ENCODE measurements at regions not wholly inside any gene's neighbourhood (a gene's known extent, or its start where the extent isn't known, plus 50 kb on each side); places are given as distances from the start of the nearest gene placed in this dataset.
"Not testable (repeated sequence)": the region's sequence is repeated elsewhere in the genome, so short reads cannot be mapped to it uniquely, and the experiment has no call there.

DNA sequence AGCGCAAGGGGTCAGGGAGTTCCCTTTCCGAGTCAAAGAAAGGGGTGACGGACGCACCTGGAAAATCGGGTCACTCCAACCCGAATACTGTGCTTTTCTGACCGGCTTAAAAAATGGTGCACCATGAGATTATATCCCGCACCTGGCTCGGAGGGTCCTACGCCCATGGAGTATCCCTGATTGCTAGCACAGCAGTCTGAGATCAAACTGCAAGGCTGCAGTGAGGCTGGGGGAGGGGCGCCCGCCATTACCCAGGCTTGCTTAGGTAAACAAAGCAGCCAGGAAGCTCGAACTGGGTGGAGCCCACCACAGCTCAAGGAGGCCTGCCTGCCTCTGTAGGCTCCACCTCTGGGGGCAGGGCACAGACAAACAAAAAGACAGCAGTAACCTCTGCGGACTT is 426.1 kb upstream of the SPTLC3 start:
- not testable (repeated sequence) for H3K27ac ChIP-seq (ENCODE audit: low read length); H2AFZ ChIP-seq (ENCODE audit: low read length); H3K4me1 ChIP-seq (ENCODE audit: low read length); H3K4me2 ChIP-seq (ENCODE audit: low read depth, low read length, poor library complexity, severe bottlenecking); H3K4me3 ChIP-seq (ENCODE audit: low read length); DNase-seq; H3K27me3 ChIP-seq (ENCODE audit: low read length); H4K20me1 ChIP-seq (ENCODE audit: insufficient read depth, low read depth, low read length); H3K36me3 ChIP-seq (ENCODE audit: insufficient read depth, low read length); H3K9me2 ChIP-seq (replicated peaks; ENCODE audit: insufficient read depth, low read length); H3K9me3 ChIP-seq (ENCODE audit: low read length); H3K79me2 ChIP-seq (ENCODE audit: low read length); H3K9ac ChIP-seq (ENCODE audit: low read length)

DNA sequence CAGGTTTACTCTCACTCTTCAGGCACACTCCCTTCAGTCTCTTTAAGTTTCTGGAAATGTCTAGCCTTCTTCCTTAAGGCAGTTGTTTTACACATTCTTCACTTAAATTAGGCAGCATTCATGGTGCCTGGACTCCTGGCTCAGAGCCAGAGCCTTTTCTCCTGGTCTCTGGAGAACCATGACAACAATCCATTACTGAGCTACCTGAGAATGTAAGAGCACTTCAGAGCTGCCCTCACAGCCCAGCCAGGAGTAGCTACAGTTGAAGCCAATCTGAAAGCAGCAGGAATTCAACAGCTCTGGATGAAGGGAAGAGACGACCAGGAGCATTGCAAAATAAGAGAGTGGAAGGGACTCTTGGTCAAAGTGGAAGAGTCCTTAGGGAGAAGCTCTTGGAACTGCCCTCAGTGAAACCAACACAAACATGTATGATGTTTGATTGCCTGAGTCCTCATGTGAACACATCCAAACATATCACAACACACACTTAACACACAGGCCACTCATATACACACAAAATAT is 416.8 kb upstream of the SPTLC3 start:
- H4K20me1 ChIP-seq (ENCODE audit: insufficient read depth, low read depth, low read length) = no peaks in the 10 kb centered on the region
- H3K9me3 ChIP-seq (ENCODE audit: low read length) = peaks cover 8% of the 10 kb centered on the region
- no peaks in the 10 kb centered on the region for H3K79me2 ChIP-seq (ENCODE audit: low read length)
- no peak overlapping the region for H3K27ac ChIP-seq (ENCODE audit: low read length)
- no peak overlapping the region for H3K9ac ChIP-seq (ENCODE audit: low read length)
- H3K9me2 ChIP-seq (replicated peaks; ENCODE audit: insufficient read depth, low read length) = no peaks in the 10 kb centered on the region
- no peak overlapping the region for H3K4me3 ChIP-seq (ENCODE audit: low read length)
- no peak overlapping the region for H2AFZ ChIP-seq (ENCODE audit: low read length)
- no peak for DNase-seq
- H3K4me2 ChIP-seq (ENCODE audit: low read depth, low read length, poor library complexity, severe bottlenecking) = no peak overlapping the region
- H3K36me3 ChIP-seq (ENCODE audit: insufficient read depth, low read length) = no peaks in the 10 kb centered on the region
- H3K4me1 ChIP-seq (ENCODE audit: low read length) = no peaks in the 10 kb centered on the region
- no peaks in the 10 kb centered on the region for H3K27me3 ChIP-seq (ENCODE audit: low read length)

DNA sequence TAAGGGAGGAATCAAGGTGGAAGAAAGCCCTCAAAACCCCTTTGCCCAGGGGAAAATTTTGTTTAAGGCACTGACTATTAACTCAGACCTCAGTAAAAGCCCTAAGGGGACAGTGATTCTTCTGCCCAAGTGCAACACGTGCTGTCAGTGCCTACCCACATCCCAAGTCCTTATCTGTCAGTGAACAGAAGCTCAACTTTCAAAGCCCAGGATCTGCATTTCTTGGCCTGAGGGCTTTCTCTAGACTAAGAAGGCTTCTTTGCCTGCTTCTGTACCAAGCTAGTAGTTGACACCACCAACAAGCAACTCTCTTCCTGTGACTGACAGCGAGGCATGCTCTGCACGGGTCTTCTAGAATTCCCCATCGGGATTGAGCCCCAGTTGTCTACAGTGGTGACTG is 416.0 kb upstream of the SPTLC3 start:
- Histone ChIP-seq H3K4me2 (ENCODE audit: low read depth, low read length, poor library complexity, severe bottlenecking) (no peak overlapping the region), H3K9me3 (ENCODE audit: low read length) (peaks cover 11% of the 10 kb centered on the region), H3K9me2 (replicated peaks; ENCODE audit: insufficient read depth, low read length) (no peaks in the 10 kb centered on the region), H4K20me1 (ENCODE audit: insufficient read depth, low read depth, low read length) (no peaks in the 10 kb centered on the region), H3K9ac (ENCODE audit: low read length) (no peak overlapping the region), H3K27me3 (ENCODE audit: low read length) (no peaks in the 10 kb centered on the region), H3K36me3 (ENCODE audit: insufficient read depth, low read length) (no peaks in the 10 kb centered on the region), H3K4me1 (ENCODE audit: low read length) (no peaks in the 10 kb centered on the region), H3K27ac (ENCODE audit: low read length) (no peak overlapping the region), H2AFZ (ENCODE audit: low read length) (no peak overlapping the region), H3K4me3 (ENCODE audit: low read length) (no peak overlapping the region), H3K79me2 (ENCODE audit: low read length) (no peaks in the 10 kb centered on the region)
- DNase-seq = no peak

DNA sequence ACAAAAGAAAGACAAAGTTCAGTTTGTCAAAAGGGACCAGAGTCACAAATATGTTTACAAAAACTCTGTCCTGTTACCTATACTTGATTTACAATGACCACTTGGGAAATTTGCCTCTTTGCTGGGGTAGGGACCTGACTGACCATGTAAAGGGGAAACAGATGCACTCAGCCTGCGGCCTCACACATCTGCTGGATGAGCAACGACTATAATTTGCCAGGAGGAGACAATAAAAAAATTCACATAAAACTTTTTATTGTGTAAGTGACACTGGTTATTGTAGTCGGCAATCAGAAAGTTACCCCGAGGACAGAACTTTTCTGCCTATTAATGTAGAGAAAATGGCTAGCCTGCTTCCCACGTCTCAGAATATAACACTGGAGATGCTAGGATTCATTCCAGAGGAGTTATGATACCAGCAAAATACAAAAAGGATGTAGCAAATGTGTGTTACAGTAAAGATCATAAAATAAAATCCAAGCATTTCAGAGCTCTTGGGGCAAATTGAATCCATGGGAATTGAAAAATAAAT is 415.4 kb upstream of the SPTLC3 start:
- H2AFZ ChIP-seq (ENCODE audit: low read length) = no peak overlapping the region
- H3K27me3 ChIP-seq (ENCODE audit: low read length) = no peaks in the 10 kb centered on the region
- H4K20me1 ChIP-seq (ENCODE audit: insufficient read depth, low read depth, low read length) = no peaks in the 10 kb centered on the region
- no peak overlapping the region for H3K27ac ChIP-seq (ENCODE audit: low read length)
- no peak overlapping the region for H3K9ac ChIP-seq (ENCODE audit: low read length)
- H3K4me3 ChIP-seq (ENCODE audit: low read length) = no peak overlapping the region
- H3K9me2 ChIP-seq (replicated peaks; ENCODE audit: insufficient read depth, low read length) = no peaks in the 10 kb centered on the region
- H3K79me2 ChIP-seq (ENCODE audit: low read length) = no peaks in the 10 kb centered on the region
- H3K4me2 ChIP-seq (ENCODE audit: low read depth, low read length, poor library complexity, severe bottlenecking) = no peak overlapping the region
- H3K9me3 ChIP-seq (ENCODE audit: low read length) = peaks cover 11% of the 10 kb centered on the region
- no peaks in the 10 kb centered on the region for H3K36me3 ChIP-seq (ENCODE audit: insufficient read depth, low read length)
- DNase-seq = no peak
- H3K4me1 ChIP-seq (ENCODE audit: low read length) = no peaks in the 10 kb centered on the region

DNA sequence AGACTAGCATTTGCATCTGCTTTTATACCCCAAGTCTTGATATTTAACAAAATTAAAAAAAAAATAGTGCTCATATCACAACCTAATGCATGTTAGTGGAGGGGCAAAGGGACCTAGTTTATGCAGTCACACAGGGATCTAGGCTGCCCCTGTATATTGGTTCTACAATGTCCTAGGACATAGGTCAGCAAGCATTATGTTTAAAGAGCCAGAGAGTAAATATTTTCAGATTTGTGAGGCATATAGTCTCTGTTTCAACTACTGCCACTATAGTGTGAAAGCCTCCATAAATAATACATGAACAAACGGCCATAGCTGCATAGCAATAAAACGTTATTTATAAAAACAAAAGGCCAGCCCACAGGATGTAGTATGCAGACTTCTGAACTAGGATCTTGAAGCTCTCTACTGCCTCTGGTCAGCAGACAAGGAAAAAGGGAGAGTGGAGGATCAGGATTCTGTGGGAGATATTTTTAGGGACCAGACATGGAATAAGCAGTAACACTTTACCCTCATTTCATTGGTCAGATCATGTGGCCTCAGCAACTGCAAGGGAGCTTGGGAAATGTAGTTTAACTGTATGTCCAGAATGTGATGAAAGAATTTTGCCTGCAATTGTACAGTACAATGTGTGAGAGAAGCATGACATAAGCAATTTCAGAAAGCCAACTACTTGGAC is 414.2 kb upstream of the SPTLC3 start:
- Histone ChIP-seq H3K4me2 (ENCODE audit: low read depth, low read length, poor library complexity, severe bottlenecking) (no peak overlapping the region), H3K4me1 (ENCODE audit: low read length) (peaks cover 3% of the 10 kb centered on the region; the same call in 1 of the 2 replicates), H3K9me2 (replicated peaks; ENCODE audit: insufficient read depth, low read length) (no peaks in the 10 kb centered on the region), H2AFZ (ENCODE audit: low read length) (no peak overlapping the region), H3K27ac (ENCODE audit: low read length) (no peak overlapping the region), H3K27me3 (ENCODE audit: low read length) (no peaks in the 10 kb centered on the region), H3K36me3 (ENCODE audit: insufficient read depth, low read length) (no peaks in the 10 kb centered on the region), H3K9ac (ENCODE audit: low read length) (no peak overlapping the region), H3K9me3 (ENCODE audit: low read length) (peaks cover 11% of the 10 kb centered on the region), H4K20me1 (ENCODE audit: insufficient read depth, low read depth, low read length) (no peaks in the 10 kb centered on the region), H3K4me3 (ENCODE audit: low read length) (no peak overlapping the region), H3K79me2 (ENCODE audit: low read length) (no peaks in the 10 kb centered on the region)
- no peak for DNase-seq

DNA sequence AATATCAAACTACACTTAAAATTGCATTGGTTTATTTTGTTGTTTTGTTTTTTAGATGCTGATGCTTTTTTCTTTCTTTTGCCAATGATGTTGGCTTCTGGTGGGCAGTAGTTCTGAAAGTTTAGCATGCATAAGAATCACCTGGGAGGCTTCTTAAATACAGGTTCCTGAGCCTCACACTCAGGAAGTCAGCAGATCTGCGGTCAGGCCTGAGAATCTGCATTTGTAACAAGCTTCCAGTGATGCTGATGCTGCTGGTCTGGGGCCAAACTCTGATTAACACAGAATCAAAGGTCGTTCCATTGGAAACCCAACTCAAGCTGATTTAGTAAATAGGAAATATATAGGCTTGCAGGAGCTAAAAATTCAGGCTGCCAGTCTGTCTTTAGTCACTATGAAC is 412.9 kb upstream of the SPTLC3 start:
- no peak for DNase-seq
- no peak overlapping the region for H2AFZ ChIP-seq (ENCODE audit: low read length)
- H3K4me2 ChIP-seq (ENCODE audit: low read depth, low read length, poor library complexity, severe bottlenecking) = no peak overlapping the region
- H3K27ac ChIP-seq (ENCODE audit: low read length) = no peak overlapping the region
- H3K9ac ChIP-seq (ENCODE audit: low read length) = no peak overlapping the region
- H3K36me3 ChIP-seq (ENCODE audit: insufficient read depth, low read length) = no peaks in the 10 kb centered on the region
- no peaks in the 10 kb centered on the region for H3K9me2 ChIP-seq (replicated peaks; ENCODE audit: insufficient read depth, low read length)
- H3K4me3 ChIP-seq (ENCODE audit: low read length) = no peak overlapping the region
- no peaks in the 10 kb centered on the region for H3K27me3 ChIP-seq (ENCODE audit: low read length)
- no peaks in the 10 kb centered on the region for H3K79me2 ChIP-seq (ENCODE audit: low read length)
- H4K20me1 ChIP-seq (ENCODE audit: insufficient read depth, low read depth, low read length) = no peaks in the 10 kb centered on the region
- peaks cover 11% of the 10 kb centered on the region for H3K9me3 ChIP-seq (ENCODE audit: low read length)
- H3K4me1 ChIP-seq (ENCODE audit: low read length) = peaks cover 3% of the 10 kb centered on the region; the same call in 1 of the 2 replicates

DNA sequence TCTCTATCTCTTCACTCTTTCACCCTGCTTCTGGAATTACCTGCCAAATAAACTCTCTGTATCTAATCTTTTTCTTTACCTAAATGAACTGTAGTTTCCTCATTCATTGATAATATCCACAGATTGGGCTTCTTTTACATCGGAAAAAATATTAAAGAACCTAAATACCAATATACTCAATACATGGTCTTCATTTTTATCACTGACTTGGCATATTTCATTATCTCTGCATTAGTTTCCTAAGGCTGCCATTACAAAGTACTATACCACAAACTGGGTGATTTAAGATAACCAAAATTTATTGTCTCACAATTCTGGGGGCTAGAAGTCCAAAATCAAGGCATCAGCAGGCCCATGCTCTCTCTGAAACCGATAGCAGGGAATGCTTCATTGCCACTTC is 411.9 kb upstream of the SPTLC3 start:
- no peak overlapping the region for H3K4me3 ChIP-seq (ENCODE audit: low read length)
- H2AFZ ChIP-seq (ENCODE audit: low read length) = no peak overlapping the region
- H3K27ac ChIP-seq (ENCODE audit: low read length) = no peak overlapping the region
- H4K20me1 ChIP-seq (ENCODE audit: insufficient read depth, low read depth, low read length) = no peaks in the 10 kb centered on the region
- no peaks in the 10 kb centered on the region for H3K36me3 ChIP-seq (ENCODE audit: insufficient read depth, low read length)
- DNase-seq = no peak
- peaks cover 3% of the 10 kb centered on the region; the same call in 1 of the 2 replicates for H3K4me1 ChIP-seq (ENCODE audit: low read length)
- no peaks in the 10 kb centered on the region for H3K27me3 ChIP-seq (ENCODE audit: low read length)
- H3K9ac ChIP-seq (ENCODE audit: low read length) = no peak overlapping the region
- no peaks in the 10 kb centered on the region for H3K9me2 ChIP-seq (replicated peaks; ENCODE audit: insufficient read depth, low read length)
- no peak overlapping the region for H3K4me2 ChIP-seq (ENCODE audit: low read depth, low read length, poor library complexity, severe bottlenecking)
- H3K79me2 ChIP-seq (ENCODE audit: low read length) = no peaks in the 10 kb centered on the region
- peaks cover 20% of the 10 kb centered on the region; the same call in 1 of the 2 replicates for H3K9me3 ChIP-seq (ENCODE audit: low read length)

DNA sequence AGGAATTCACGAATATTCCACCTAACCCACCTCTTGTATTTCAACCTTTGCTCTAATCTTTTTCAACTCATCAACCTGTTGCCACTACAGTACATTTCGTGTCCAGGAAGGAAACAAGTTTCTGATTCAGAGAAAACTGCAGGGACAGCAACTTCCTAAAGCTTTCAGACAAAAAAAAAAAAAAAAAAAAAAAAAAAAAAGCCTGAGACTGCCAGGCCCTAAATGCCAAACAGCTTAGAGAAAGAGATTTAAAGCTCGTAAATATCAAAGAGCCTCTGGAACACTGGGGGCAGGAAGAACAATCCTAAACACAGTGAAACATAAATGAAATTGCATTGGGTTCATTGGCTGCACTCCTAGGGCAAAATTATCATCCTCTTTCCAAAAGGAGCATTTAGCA is 411.2 kb upstream of the SPTLC3 start:
- H4K20me1 ChIP-seq (ENCODE audit: insufficient read depth, low read depth, low read length) = no peaks in the 10 kb centered on the region
- H3K79me2 ChIP-seq (ENCODE audit: low read length) = no peaks in the 10 kb centered on the region
- no peaks in the 10 kb centered on the region for H3K36me3 ChIP-seq (ENCODE audit: insufficient read depth, low read length)
- H3K4me3 ChIP-seq (ENCODE audit: low read length) = no peak overlapping the region
- H3K9me3 ChIP-seq (ENCODE audit: low read length) = peaks cover 20% of the 10 kb centered on the region; the same call in 1 of the 2 replicates
- no peak overlapping the region for H3K27ac ChIP-seq (ENCODE audit: low read length)
- DNase-seq = no peak
- H2AFZ ChIP-seq (ENCODE audit: low read length) = no peak overlapping the region
- H3K9ac ChIP-seq (ENCODE audit: low read length) = no peak overlapping the region
- H3K4me1 ChIP-seq (ENCODE audit: low read length) = peaks cover 3% of the 10 kb centered on the region; the same call in 1 of the 2 replicates
- no peak overlapping the region for H3K4me2 ChIP-seq (ENCODE audit: low read depth, low read length, poor library complexity, severe bottlenecking)
- no peaks in the 10 kb centered on the region for H3K27me3 ChIP-seq (ENCODE audit: low read length)
- no peaks in the 10 kb centered on the region for H3K9me2 ChIP-seq (replicated peaks; ENCODE audit: insufficient read depth, low read length)
